Smooth muscle cell (in vitro differentiated cells): ENCODE measurements at regions not wholly inside any gene's neighbourhood (a gene's known extent, or its start where the extent isn't known, plus 50 kb on each side); places are given as distances from the start of the nearest gene placed in this dataset.

Experiments used
- DNase-seq: peaks from one replicate; lab custom pipeline; 2025; ENCODE audit not compliant: unreplicated experiment; lab: John Stamatoyannopoulos, UW
- H2AFZ ChIP-seq: fragments of 200-600 bp; sonication (generic); 2 replicates; pipeline ENCODE4 v1.6.0; 2016; ENCODE audit warnings: antibody characterized with exemption, low read depth, mild to moderate bottlenecking
- H3F3A ChIP-seq: fragments of 200-600 bp; sonication (generic); 2 replicates; pipeline ENCODE4 v1.6.0; 2017; ENCODE audit warnings: antibody characterized with exemption, low read depth
- H3K27ac ChIP-seq: fragments of 200-600 bp; sonication (generic); 2 replicates; pipeline ENCODE4 v1.5.1; 2016; ENCODE audit warnings: low read depth, mild to moderate bottlenecking
- H3K27me3 ChIP-seq: fragments of 200-600 bp; sonication (generic); 2 replicates; pipeline ENCODE4 v1.6.1; 2016; ENCODE audit warnings: low read depth, mild to moderate bottlenecking
- H3K36me3 ChIP-seq: fragments of 200-600 bp; sonication (generic); 2 replicates; pipeline ENCODE4 v1.5.1; 2016; ENCODE audit warnings: low read depth
- H3K4me1 ChIP-seq: fragments of 200-600 bp; sonication (generic); 2 replicates; pipeline ENCODE4 v1.5.1; 2016; ENCODE audit warnings: low read depth
- H3K4me2 ChIP-seq: fragments of 200-600 bp; sonication (generic); 2 replicates; pipeline ENCODE4 v1.6.0; 2016; ENCODE audit warnings: mild to moderate bottlenecking
- H3K4me3 ChIP-seq: fragments of 200-600 bp; sonication (generic); 2 replicates; pipeline ENCODE4 v1.5.1; 2016; ENCODE audit warnings: mild to moderate bottlenecking
- H3K79me2 ChIP-seq: fragments of 200-600 bp; sonication (generic); 2 replicates; pipeline ENCODE4 v1.6.0; 2016; ENCODE audit warnings: low read depth, mild to moderate bottlenecking
- H3K9ac ChIP-seq: fragments of 200-600 bp; sonication (generic); 2 replicates; pipeline ENCODE4 v1.6.0; 2016; ENCODE audit warnings: low read depth
- H3K9me3 ChIP-seq: fragments of 200-600 bp; sonication (generic); replicated peaks from 2 replicates; pipeline ENCODE4 v1.5.1; 2016; ENCODE audit warnings: low read depth
- H4K20me1 ChIP-seq: fragments of 200-600 bp; sonication (generic); 2 replicates; pipeline ENCODE4 v1.6.0; 2016; ENCODE audit warnings: low read depth
- WGBS: methylation state at CpG from one replicate; pipeline ENCODE4 v1.1.7; 2016; ENCODE audit warnings: low lambda C conversion rate; 5-methylcytosine and 5-hydroxymethylcytosine counted together
- TF ChIP-seq, protein P1 (sequence below): fragments of 200-600 bp; sonication (generic); IDR thresholded peaks from 2 replicates; pipeline ENCODE4 v1.5.1; 2017; ENCODE audit warnings: borderline replicate concordance, mild to moderate bottlenecking, antibody characterized with exemption; ENCODE audit not compliant: insufficient read depth, poor library complexity, severe bottlenecking

DNA sequence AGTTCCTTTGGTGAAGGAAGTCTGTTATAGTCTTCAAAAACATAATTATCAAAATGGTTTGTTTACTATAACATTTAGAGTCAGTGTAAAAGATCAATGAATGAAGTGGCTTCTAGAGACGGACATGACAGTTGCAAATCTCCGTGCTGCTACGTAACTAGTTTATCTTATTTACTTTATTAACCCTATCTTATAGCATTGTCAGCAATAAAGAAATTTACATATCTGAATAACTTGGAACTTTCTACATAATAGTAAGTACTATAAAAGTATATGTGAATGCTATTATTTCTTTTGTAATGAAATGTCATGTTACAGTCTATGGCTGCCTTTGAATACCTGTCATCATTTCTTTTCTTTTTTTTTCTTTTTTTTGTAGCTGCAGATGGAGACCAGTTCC, 246.8 kb downstream of the PTH2R start:
- H3K36me3 ChIP-seq, result no peaks in the 10 kb centered on the region
- no peaks in the 10 kb centered on the region for H3K4me1 ChIP-seq
- no peaks in the 10 kb centered on the region for H3F3A ChIP-seq
- no peak overlapping the region for H2AFZ ChIP-seq
- no peaks in the 10 kb centered on the region for H3K79me2 ChIP-seq
- H3K27ac ChIP-seq, result no peak overlapping the region
- H4K20me1 ChIP-seq, result no peaks in the 10 kb centered on the region
- TF ChIP-seq, protein P1, sequence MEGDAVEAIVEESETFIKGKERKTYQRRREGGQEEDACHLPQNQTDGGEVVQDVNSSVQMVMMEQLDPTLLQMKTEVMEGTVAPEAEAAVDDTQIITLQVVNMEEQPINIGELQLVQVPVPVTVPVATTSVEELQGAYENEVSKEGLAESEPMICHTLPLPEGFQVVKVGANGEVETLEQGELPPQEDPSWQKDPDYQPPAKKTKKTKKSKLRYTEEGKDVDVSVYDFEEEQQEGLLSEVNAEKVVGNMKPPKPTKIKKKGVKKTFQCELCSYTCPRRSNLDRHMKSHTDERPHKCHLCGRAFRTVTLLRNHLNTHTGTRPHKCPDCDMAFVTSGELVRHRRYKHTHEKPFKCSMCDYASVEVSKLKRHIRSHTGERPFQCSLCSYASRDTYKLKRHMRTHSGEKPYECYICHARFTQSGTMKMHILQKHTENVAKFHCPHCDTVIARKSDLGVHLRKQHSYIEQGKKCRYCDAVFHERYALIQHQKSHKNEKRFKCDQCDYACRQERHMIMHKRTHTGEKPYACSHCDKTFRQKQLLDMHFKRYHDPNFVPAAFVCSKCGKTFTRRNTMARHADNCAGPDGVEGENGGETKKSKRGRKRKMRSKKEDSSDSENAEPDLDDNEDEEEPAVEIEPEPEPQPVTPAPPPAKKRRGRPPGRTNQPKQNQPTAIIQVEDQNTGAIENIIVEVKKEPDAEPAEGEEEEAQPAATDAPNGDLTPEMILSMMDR, result no peak
- H3K9ac ChIP-seq, result no peak overlapping the region
- no peak for DNase-seq
- no peak overlapping the region for H3K4me3 ChIP-seq
- H3K27me3 ChIP-seq, result no peaks in the 10 kb centered on the region
- WGBS, result 96% methylated on average over 3 of the region's 3 CpGs
- no peaks in the 10 kb centered on the region for H3K9me3 ChIP-seq
- no peak overlapping the region for H3K4me2 ChIP-seq

DNA sequence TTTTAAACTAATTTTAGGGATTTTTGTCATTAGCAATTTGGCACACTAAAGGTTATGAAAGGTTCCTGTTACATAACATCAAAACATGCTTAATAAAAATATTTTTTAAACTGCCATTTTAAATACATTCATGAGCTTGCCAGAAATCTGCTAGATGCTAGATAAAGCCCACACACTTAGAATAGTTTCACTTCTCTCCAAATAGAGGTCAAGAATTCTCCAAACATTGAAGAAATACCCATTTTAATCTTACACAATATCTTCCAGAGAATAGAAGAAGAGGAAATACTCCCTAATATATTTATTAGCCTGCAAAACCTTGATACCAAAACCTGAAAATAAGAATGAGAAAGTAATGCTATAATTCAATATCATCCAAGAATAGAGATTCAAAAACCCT, 247.5 kb downstream of the PTH2R start:
- Histone ChIP-seq H3K27me3 (no peaks in the 10 kb centered on the region), H3K4me3 (no peak overlapping the region), H3K4me2 (no peak overlapping the region), H3K79me2 (no peaks in the 10 kb centered on the region), H3K9me3 (no peaks in the 10 kb centered on the region), H3F3A (no peaks in the 10 kb centered on the region), H3K36me3 (no peaks in the 10 kb centered on the region), H2AFZ (no peak overlapping the region), H3K27ac (no peak overlapping the region), H3K4me1 (no peaks in the 10 kb centered on the region), H4K20me1 (no peaks in the 10 kb centered on the region), H3K9ac (no peak overlapping the region)
- DNase-seq, result no peak
- TF ChIP-seq, protein P1, result no peak

DNA sequence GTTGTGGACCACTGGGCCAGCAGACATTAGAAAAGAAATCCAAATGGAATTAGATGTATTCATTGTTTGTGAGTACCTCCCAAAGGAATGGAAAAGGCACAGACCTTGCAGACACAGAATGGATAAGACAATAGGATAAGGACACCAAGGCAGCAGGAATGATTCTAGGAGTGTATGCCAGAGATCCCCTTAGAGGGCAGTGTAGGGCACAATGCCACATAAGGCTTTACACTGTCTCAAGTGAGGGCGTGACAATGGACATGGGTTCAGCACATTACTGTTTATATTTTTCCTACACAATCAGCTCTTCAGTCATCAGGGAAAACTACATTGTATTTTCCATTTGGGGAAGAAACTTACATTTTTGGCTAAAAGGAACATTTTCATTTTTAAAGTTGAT, 250.9 kb downstream of the PTH2R start:
- H3K9ac ChIP-seq, result no peak overlapping the region
- no peaks in the 10 kb centered on the region for H3F3A ChIP-seq
- H3K9me3 ChIP-seq, result no peaks in the 10 kb centered on the region
- no peaks in the 10 kb centered on the region for H4K20me1 ChIP-seq
- no peaks in the 10 kb centered on the region for H3K27me3 ChIP-seq
- H3K27ac ChIP-seq, result no peak overlapping the region
- H3K36me3 ChIP-seq, result no peaks in the 10 kb centered on the region
- TF ChIP-seq, protein P1, result no peak
- H3K79me2 ChIP-seq, result no peaks in the 10 kb centered on the region
- no peak overlapping the region for H3K4me2 ChIP-seq
- no peak for DNase-seq
- WGBS, result 95% methylated on average over 1 of the region's 1 CpG
- no peaks in the 10 kb centered on the region for H3K4me1 ChIP-seq
- H2AFZ ChIP-seq, result no peak overlapping the region
- no peak overlapping the region for H3K4me3 ChIP-seq

DNA sequence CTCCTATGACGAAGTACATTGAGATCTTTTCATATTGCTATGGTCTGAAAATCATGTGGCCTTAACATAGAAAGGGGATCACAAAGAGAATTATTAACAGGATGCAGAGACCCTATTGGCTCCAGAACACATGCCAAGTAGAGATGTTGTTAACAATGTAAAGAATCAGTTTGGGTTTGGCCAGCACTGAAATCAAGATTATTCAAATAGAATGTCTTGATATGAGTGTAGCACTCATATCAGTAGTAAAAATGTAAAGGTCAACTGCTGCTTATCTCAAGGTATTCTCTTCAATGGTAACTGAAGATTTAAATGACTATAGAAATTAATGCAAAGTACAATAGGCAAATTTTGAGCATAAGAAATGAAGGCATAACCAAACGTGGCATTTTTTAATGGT, 262.8 kb downstream of the PTH2R start:
- no peak overlapping the region for H3K4me2 ChIP-seq
- TF ChIP-seq, protein P1, result no peak
- H3K9ac ChIP-seq, result no peak overlapping the region
- H3K27ac ChIP-seq, result no peak overlapping the region
- H3K36me3 ChIP-seq, result no peaks in the 10 kb centered on the region
- no peaks in the 10 kb centered on the region for H3F3A ChIP-seq
- peaks cover 10% of the 10 kb centered on the region for H3K4me1 ChIP-seq
- no peaks in the 10 kb centered on the region for H3K79me2 ChIP-seq
- H4K20me1 ChIP-seq, result no peaks in the 10 kb centered on the region
- 87% methylated on average over 2 of the region's 2 CpGs for WGBS
- no peak overlapping the region for H3K4me3 ChIP-seq
- no peak overlapping the region for H2AFZ ChIP-seq
- H3K27me3 ChIP-seq, result no peaks in the 10 kb centered on the region
- no peaks in the 10 kb centered on the region for H3K9me3 ChIP-seq
- DNase-seq, result no peak
